Right ventricle myocardium inferior (tissue), 1 donor: ENCODE measurements at regions not wholly inside any gene's neighbourhood (a gene's known extent, or its start where the extent isn't known, plus 50 kb on each side); places are given as distances from the start of the nearest gene placed in this dataset.
"Not testable (repeated sequence)": the region's sequence is repeated elsewhere in the genome, so short reads cannot be mapped to it uniquely, and the experiment has no call there.

Experiments
- ATAC-seq: fragments of 200-7000 bp; cut with Tn5 transposase; one replicate; pipeline ENCODE4 v1.9.1; 2020; ENCODE audit warnings: mild to moderate bottlenecking, moderate library complexity
- DNase-seq: peaks from one replicate; pipeline ENCODE4 v3.0.0; 2021; ENCODE audit errors: missing footprints
- intact Hi-C: fragments of 100-400 bp; cut with DNase I; formaldehyde crosslinking; loops from one replicate; pipeline ENCODE4 v1.11.0; 2022
- donor health status: DM: no; HTN: yes; CAD: no; lungs with severe emphysema.

- intact Hi-C loops, result no loop called here
- no peak for DNase-seq
- no peak for ATAC-seq
Measured at GRCh38 chr17:77526728-77527350, 386.1 kb downstream of the SEC14L1 start.

- intact Hi-C loops, result no loop called here
- no peak for ATAC-seq
- DNase-seq, result no peak
Measured at GRCh38 chr17:77527409-77527808, 386.6 kb downstream of the SEC14L1 start.

GRCh38 chr17:77527836-77528505, 387.2 kb downstream of the SEC14L1 start:
- ATAC-seq, result no peak
- no peak for DNase-seq
- intact Hi-C loops, result no loop called here

- no peak for DNase-seq
- ATAC-seq, result no peak
- intact Hi-C loops, result no loop called here
Measured at GRCh38 chr17:77528516-77529327, 388.0 kb downstream of the SEC14L1 start.

- DNase-seq, result no peak
- no peak for ATAC-seq
- intact Hi-C loops, result no loop called here
Measured at GRCh38 chr17:77529328-77529650, 388.5 kb downstream of the SEC14L1 start.

- no peak for ATAC-seq
- no peak for DNase-seq
- intact Hi-C loops, result no loop called here
Measured at GRCh38 chr17:77530591-77530990, 389.8 kb downstream of the SEC14L1 start.

GRCh38 chr17:77531002-77531401, 390.2 kb downstream of the SEC14L1 start:
- no peak for ATAC-seq
- DNase-seq, result no peak
- intact Hi-C loops, result no loop called here

GRCh38 chr17:77531641-77532040, 390.9 kb downstream of the SEC14L1 start:
- ATAC-seq (no peak), DNase-seq (no peak)

GRCh38 chr17:77533697-77534096, 392.9 kb downstream of the SEC14L1 start:
- ATAC-seq, intact Hi-C loops: not testable (repeated sequence)
- DNase-seq, result peak; percentile 37

More at GRCh38 chr17:77531641-77532040, 390.9 kb downstream of the SEC14L1 start:
- intact Hi-C loops, result no loop called here

GRCh38 chr17:77534137-77534536, 393.4 kb downstream of the SEC14L1 start:
- DNase-seq (peak; percentile 6), ATAC-seq (no peak)
- intact Hi-C loops, result no loop called here

GRCh38 chr17:77535435-77535834, 394.7 kb downstream of the SEC14L1 start:
- intact Hi-C loops, result no loop called here
- DNase-seq (peak; percentile 58), ATAC-seq (no peak)

GRCh38 chr17:77535892-77536291, 395.1 kb downstream of the SEC14L1 start:
- intact Hi-C loops, result no loop called here
- ATAC-seq (no peak), DNase-seq (no peak)

- intact Hi-C loops, result no loop called here
- peak; percentile 9 for DNase-seq
- no peak for ATAC-seq
Measured at GRCh38 chr17:77537566-77537965, 396.8 kb downstream of the SEC14L1 start.

GRCh38 chr17:77540531-77540930, 399.8 kb downstream of the SEC14L1 start:
- intact Hi-C loops, result loop anchor here (5.0 kb wide), 2 partner anchors 137 to 282 kb away; no protein-coding TSS in a partner anchor
- DNase-seq (peak; percentile 11), ATAC-seq (no peak)

GRCh38 chr17:77540975-77541374, 400.2 kb downstream of the SEC14L1 start:
- intact Hi-C loops, result loop anchor here (5.0 kb wide), 2 partner anchors 136 to 281 kb away; no protein-coding TSS in a partner anchor
- ATAC-seq (no peak), DNase-seq (peak; percentile 39)

- DNase-seq (peak; percentile 73), ATAC-seq (peak; percentile 64)
- intact Hi-C loops, result loop anchor here (1.0 to 5.0 kb wide), 5 partner anchors 61 to 472 kb away; no protein-coding TSS in a partner anchor
Measured at GRCh38 chr17:77542011-77542410, 401.2 kb downstream of the SEC14L1 start.

GRCh38 chr17:77542551-77543490, 402.1 kb downstream of the SEC14L1 start:
- DNase-seq (peak; percentile 86), ATAC-seq (peak; percentile 95)
- intact Hi-C loops, result loop anchor here (1.0 to 5.0 kb wide), 5 partner anchors 60 to 471 kb away; no protein-coding TSS in a partner anchor

- intact Hi-C loops, result loop anchor here (2.0 to 5.0 kb wide), 4 partner anchors 59 to 278 kb away; no protein-coding TSS in a partner anchor
- peak; percentile 22 for DNase-seq
- ATAC-seq, result no peak
Measured at GRCh38 chr17:77543801-77544200, 403.0 kb downstream of the SEC14L1 start.
